GM23248 (cell line): ENCODE measurements at regions not wholly inside any gene's neighbourhood (a gene's known extent, or its start where the extent isn't known, plus 50 kb on each side); places are given as distances from the start of the nearest gene placed in this dataset.

Experiments
- EZH2 ChIP-seq: fragments of 200-600 bp; sonication (generic); IDR thresholded peaks from 2 replicates; pipeline ENCODE4 v1.6.1; 2018; ENCODE audit warnings: antibody characterized with exemption, mild to moderate bottlenecking; ENCODE audit not compliant: insufficient read depth, poor library complexity, severe bottlenecking
- EZH2phosphoT487 ChIP-seq: fragments of 200-600 bp; sonication (generic); IDR thresholded peaks from 2 replicates; pipeline ENCODE4 v1.6.1; 2018; ENCODE audit warnings: antibody characterized with exemption, moderate library complexity, mild to moderate bottlenecking, low read depth; ENCODE audit not compliant: insufficient read depth

- TF ChIP-seq EZH2phosphoT487 (no peak), EZH2 (no peak)
Observed at GRCh38 chr12:82277582-82277981, 80.6 kb downstream of the CCDC59 start.
